ENCODE measurements at regions not wholly inside any gene's neighbourhood (a gene's known extent, or its start where the extent isn't known, plus 50 kb on each side); places are given as distances from the start of the nearest gene placed in this dataset.

DNA sequence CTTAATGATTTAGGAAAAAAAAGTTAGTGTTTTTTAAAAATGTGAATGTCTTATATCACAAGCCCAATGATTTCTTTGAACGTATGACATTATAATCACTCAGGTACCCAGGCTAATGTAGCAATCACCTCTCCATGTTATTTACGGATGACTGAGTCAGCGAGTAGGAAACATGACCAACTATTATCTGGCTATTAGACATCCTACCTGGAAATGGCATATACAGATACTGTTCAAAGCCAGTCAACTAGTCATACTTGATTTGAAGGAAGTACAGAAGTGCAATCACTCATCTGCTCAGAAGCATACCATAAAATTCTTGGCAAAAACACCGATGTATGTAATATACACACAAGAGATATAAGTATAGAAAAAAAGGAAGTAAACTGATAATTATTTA lies 732.5 kb downstream of the ARAP2 start:
- H3K9me2 ChIP-seq (ENCODE audit: low read depth, low read length) = no peaks in the 10 kb centered on the region
- no peaks in the 10 kb centered on the region for H3F3A ChIP-seq (ENCODE audit: insufficient read depth, low read length)
- no peak overlapping the region for H2AFZ ChIP-seq (ENCODE audit: low read length)
- H3K9ac ChIP-seq (ENCODE audit: low read length) = no peak overlapping the region
- no peaks in the 10 kb centered on the region for H3K36me3 ChIP-seq (ENCODE audit: insufficient read depth, low read length)
- no peak for TF ChIP-seq EZH2 (IDR thresholded peaks at IDR 0.05; ENCODE audit: borderline replicate concordance, low read length)
- TF ChIP-seq, protein P1, sequence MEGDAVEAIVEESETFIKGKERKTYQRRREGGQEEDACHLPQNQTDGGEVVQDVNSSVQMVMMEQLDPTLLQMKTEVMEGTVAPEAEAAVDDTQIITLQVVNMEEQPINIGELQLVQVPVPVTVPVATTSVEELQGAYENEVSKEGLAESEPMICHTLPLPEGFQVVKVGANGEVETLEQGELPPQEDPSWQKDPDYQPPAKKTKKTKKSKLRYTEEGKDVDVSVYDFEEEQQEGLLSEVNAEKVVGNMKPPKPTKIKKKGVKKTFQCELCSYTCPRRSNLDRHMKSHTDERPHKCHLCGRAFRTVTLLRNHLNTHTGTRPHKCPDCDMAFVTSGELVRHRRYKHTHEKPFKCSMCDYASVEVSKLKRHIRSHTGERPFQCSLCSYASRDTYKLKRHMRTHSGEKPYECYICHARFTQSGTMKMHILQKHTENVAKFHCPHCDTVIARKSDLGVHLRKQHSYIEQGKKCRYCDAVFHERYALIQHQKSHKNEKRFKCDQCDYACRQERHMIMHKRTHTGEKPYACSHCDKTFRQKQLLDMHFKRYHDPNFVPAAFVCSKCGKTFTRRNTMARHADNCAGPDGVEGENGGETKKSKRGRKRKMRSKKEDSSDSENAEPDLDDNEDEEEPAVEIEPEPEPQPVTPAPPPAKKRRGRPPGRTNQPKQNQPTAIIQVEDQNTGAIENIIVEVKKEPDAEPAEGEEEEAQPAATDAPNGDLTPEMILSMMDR (IDR thresholded peaks at IDR 0.05; ENCODE audit: low read length) = no peak
- no peak overlapping the region for H3K27ac ChIP-seq (ENCODE audit: low read depth, low read length, poor library complexity, severe bottlenecking)
- no peaks in the 10 kb centered on the region for H3K4me1 ChIP-seq (ENCODE audit: insufficient read depth, low read length, severe bottlenecking)
- H3K4me2 ChIP-seq (ENCODE audit: low read length) = no peak overlapping the region
- no peaks in the 10 kb centered on the region for H3K79me2 ChIP-seq (ENCODE audit: insufficient read depth, low read length)
- no peaks in the 10 kb centered on the region for H3K9me3 ChIP-seq (ENCODE audit: low read length)
- H3K4me3 ChIP-seq (ENCODE audit: low read depth, low read length, poor library complexity, severe bottlenecking) = no peak overlapping the region
- no peaks in the 10 kb centered on the region for H4K20me1 ChIP-seq (ENCODE audit: insufficient read depth, low read length)
- H3K27me3 ChIP-seq (ENCODE audit: insufficient read depth, low read length) = no peaks in the 10 kb centered on the region

DNA sequence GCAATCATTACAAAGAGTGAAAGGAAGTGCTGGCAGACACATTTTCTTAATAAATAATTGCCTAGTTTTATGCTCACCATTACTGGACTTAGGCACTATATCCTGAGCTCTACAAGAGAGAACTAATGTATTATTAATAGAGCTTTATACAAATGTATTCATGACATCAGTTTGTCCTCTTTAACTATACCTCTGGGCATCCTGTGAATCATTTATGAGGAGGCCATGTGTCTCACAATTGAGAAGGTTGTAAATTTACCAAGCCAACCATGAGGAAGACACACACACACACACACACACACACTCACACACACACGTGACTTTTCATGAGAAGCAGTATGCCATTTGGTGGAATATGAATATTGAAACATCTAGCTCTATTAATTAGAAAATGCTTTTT lies 728.2 kb downstream of the ARAP2 start:
- Histone ChIP-seq H3K4me2 (ENCODE audit: low read length) (no peak overlapping the region), H3K9me2 (ENCODE audit: low read depth, low read length) (no peaks in the 10 kb centered on the region), H3K9me3 (ENCODE audit: low read length) (no peaks in the 10 kb centered on the region), H3K79me2 (ENCODE audit: insufficient read depth, low read length) (no peaks in the 10 kb centered on the region), H3K27me3 (ENCODE audit: insufficient read depth, low read length) (no peaks in the 10 kb centered on the region), H3K36me3 (ENCODE audit: insufficient read depth, low read length) (no peaks in the 10 kb centered on the region), H2AFZ (ENCODE audit: low read length) (no peak overlapping the region), H3F3A (ENCODE audit: insufficient read depth, low read length) (no peaks in the 10 kb centered on the region), H4K20me1 (ENCODE audit: insufficient read depth, low read length) (no peaks in the 10 kb centered on the region), H3K4me1 (ENCODE audit: insufficient read depth, low read length, severe bottlenecking) (no peaks in the 10 kb centered on the region), H3K4me3 (ENCODE audit: low read depth, low read length, poor library complexity, severe bottlenecking) (no peak overlapping the region), H3K9ac (ENCODE audit: low read length) (no peak overlapping the region), H3K27ac (ENCODE audit: low read depth, low read length, poor library complexity, severe bottlenecking) (no peak overlapping the region)
- TF ChIP-seq EZH2 (IDR thresholded peaks at IDR 0.05; ENCODE audit: borderline replicate concordance, low read length) = no peak
- TF ChIP-seq, protein P1 (IDR thresholded peaks at IDR 0.05; ENCODE audit: low read length) = no peak

DNA sequence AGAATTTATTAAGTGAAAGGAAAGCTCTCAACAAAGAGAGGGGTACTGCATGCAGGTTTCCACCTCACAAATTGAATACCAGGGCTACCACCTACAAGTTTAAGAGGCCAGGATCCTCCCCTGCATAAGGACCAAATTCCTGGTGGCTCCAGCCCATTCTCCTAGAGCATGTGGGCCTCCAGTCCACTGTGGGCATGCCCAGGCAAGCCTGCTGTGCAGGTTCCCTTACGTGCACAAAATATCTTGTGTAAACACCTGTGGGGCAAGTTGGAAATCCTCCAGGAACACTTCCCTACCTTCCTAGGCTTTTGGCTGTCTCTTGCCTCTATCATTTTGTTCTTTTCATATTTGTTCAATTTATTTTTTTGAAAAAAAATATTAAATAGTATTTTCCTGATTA lies 724.3 kb downstream of the ARAP2 start:
- Histone ChIP-seq H3K36me3 (ENCODE audit: insufficient read depth, low read length) (no peaks in the 10 kb centered on the region), H3K9ac (ENCODE audit: low read length) (no peak overlapping the region), H3K4me3 (ENCODE audit: low read depth, low read length, poor library complexity, severe bottlenecking) (no peak overlapping the region), H3K9me2 (ENCODE audit: low read depth, low read length) (no peaks in the 10 kb centered on the region), H2AFZ (ENCODE audit: low read length) (no peak overlapping the region), H4K20me1 (ENCODE audit: insufficient read depth, low read length) (no peaks in the 10 kb centered on the region), H3F3A (ENCODE audit: insufficient read depth, low read length) (no peaks in the 10 kb centered on the region), H3K9me3 (ENCODE audit: low read length) (no peaks in the 10 kb centered on the region), H3K27me3 (ENCODE audit: insufficient read depth, low read length) (no peaks in the 10 kb centered on the region), H3K27ac (ENCODE audit: low read depth, low read length, poor library complexity, severe bottlenecking) (no peak overlapping the region), H3K4me1 (ENCODE audit: insufficient read depth, low read length, severe bottlenecking) (no peaks in the 10 kb centered on the region), H3K79me2 (ENCODE audit: insufficient read depth, low read length) (no peaks in the 10 kb centered on the region), H3K4me2 (ENCODE audit: low read length) (no peak overlapping the region)
- TF ChIP-seq, protein P1 (IDR thresholded peaks at IDR 0.05; ENCODE audit: low read length) = no peak
- TF ChIP-seq EZH2 (IDR thresholded peaks at IDR 0.05; ENCODE audit: borderline replicate concordance, low read length) = no peak

All from OCI-LY1 (cell line).